ENCODE measurements at regions not wholly inside any gene's neighbourhood (a gene's known extent, or its start where the extent isn't known, plus 50 kb on each side); places are given as distances from the start of the nearest gene placed in this dataset.

DNA sequence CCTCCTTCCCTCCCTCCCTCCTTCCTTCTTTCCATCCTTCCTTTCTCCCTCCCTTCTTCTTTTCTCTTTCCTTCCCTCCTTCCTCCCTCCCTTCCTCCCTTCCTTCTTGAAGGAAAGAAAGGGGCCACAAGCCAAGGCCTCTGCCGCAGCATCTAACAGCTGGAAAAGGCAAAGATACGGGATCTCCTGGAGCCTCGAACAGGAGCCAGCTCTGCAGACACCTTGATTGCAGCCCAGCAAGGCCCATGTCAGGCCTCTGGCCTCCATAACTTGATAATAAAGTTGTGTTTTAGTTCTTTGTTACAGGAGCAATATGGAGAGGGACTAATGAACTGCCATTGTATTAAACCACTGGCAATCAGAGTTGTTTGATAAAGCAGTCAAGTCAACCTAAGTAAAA lies 348.9 kb upstream of the B3GAT1 start:
- TF ChIP-seq, protein P1, sequence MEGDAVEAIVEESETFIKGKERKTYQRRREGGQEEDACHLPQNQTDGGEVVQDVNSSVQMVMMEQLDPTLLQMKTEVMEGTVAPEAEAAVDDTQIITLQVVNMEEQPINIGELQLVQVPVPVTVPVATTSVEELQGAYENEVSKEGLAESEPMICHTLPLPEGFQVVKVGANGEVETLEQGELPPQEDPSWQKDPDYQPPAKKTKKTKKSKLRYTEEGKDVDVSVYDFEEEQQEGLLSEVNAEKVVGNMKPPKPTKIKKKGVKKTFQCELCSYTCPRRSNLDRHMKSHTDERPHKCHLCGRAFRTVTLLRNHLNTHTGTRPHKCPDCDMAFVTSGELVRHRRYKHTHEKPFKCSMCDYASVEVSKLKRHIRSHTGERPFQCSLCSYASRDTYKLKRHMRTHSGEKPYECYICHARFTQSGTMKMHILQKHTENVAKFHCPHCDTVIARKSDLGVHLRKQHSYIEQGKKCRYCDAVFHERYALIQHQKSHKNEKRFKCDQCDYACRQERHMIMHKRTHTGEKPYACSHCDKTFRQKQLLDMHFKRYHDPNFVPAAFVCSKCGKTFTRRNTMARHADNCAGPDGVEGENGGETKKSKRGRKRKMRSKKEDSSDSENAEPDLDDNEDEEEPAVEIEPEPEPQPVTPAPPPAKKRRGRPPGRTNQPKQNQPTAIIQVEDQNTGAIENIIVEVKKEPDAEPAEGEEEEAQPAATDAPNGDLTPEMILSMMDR (IDR thresholded peaks at IDR 0.05; ENCODE audit: control extremely low read depth in 1 of 3, insufficient read depth in 1 of 3, low read depth in 1 of 3, low read length in 3 of 3) = no peak
- no peak for TF ChIP-seq TAF1 (IDR thresholded peaks at IDR 0.05; ENCODE audit: low read depth, low read length)
- TF ChIP-seq POLR2A (IDR thresholded peaks at IDR 0.05; ENCODE audit: control extremely low read depth in 1 of 2, low read depth in 2 of 2, low read length in 2 of 2) = no peak
- no peak for TF ChIP-seq TCF12 (IDR thresholded peaks at IDR 0.05; ENCODE audit: low read depth, low read length)
